ENCODE measurements at regions not wholly inside any gene's neighbourhood (a gene's known extent, or its start where the extent isn't known, plus 50 kb on each side); places are given as distances from the start of the nearest gene placed in this dataset.
"Not testable (repeated sequence)": the region's sequence is repeated elsewhere in the genome, so short reads cannot be mapped to it uniquely, and the experiment has no call there.

DNA sequence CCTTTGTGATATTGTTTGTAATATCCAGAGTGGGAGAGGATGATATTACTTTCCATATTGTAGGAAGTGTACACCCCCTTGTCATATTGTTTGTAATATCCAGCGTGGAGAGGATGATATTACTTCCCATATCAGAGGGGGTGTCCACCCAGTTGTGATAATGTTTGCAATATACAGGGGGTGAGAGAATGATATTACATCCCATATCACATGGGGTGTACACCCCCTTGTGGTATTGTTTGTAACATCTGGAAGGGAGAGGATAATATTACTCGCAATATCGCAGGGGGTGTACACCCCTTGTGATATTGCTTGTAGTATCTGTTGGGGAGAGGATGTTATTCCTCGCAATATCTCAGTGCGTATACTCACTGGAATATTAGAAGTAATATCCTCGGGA lies 61.5 kb downstream of the PRSS23 start:
- intact Hi-C loops (cut with micrococcal nuclease) = no loop called here

DNA sequence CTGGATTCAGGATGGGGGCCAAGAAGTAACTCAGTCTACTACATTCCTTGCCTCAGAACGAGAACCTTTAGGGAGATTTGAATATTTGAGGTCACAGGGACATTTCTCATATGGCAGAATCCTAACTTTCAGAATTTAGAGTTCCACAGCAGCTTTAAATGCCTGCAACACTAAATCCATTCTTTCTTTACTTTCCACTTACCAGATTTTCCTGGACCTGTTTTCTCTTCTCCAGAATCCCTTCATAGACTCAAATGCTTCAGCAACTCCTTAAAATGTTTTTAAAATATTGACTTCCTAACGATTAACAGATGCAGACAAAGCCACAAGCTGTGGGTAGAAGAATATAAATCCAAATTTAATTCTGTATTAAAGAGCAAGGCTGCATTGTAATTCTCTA lies 63.1 kb downstream of the PRSS23 start:
- intact Hi-C loops (cut with micrococcal nuclease) = no loop called here

DNA sequence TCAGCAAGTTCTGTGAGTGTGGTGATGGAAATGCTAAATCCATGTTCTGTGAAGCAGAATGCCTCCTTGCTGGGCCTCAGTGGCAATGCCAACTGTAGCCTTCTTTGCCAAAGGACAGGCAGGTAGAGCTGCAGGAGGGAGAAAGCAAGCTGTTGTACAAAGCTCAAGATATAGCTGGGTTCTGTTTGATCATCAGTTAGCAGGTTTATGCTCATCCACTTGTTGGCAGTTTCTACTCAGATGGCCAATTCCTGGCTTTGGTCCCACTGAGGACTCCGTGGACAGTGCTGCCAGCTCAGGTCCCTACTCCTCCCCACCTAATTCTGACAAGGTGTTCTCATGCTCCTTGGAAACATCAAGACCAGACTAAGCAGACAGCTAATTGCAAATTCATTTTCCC lies 65.1 kb downstream of the PRSS23 start:
- intact Hi-C loops (cut with micrococcal nuclease) = no loop called here

DNA sequence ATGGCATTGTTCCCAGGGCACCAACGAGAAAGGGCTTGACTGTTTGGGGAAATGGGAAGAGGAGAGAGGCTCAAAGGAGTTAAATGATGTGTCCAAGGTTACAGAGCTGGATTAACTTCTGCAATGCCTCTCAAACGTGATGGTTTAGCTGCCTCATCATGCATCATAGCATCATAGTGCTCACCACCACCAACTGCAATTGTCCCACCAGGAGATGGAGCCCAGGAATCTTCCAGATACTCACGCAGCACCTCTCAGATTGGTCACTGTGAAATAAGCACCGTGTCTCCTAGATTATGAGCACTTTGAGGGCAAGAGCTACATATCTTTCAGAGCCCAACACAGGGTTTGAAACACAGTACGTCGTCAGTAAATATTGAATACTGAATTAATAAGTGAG lies 69.2 kb downstream of the PRSS23 start:
- intact Hi-C loops (cut with micrococcal nuclease) = no loop called here

DNA sequence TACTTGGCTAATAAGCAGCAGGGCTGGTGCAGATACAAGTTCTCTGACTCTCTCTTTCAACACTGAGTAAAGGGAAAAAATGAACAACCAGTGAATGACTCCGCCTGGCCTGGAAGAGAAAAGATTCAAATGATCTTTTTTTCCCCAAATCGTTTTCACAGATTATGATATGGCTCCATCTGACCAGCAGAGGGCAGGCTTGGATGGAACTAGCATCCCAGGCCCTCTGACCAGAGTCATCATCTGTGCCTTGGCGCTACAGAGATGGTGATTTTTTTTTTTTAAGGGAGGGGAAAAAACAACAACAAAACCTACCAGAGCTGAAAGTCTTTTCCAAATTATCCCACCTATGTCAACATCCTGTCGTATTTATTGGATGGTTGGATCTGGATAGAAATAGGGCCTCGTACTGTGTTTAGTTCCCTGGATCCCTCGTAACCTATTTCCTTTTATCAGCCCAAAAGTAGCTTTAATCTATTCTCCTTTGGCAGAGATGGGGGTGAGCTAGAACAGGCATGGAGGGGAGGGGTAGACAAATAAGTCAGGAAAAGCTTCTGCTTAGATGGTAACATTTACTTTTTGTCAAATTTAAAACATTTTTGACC lies 69.7 kb downstream of the PRSS23 start:
- intact Hi-C loops (cut with micrococcal nuclease) = loop anchor here (1.0 to 5.0 kb wide), 2 partner anchors 49 to 422 kb away; no protein-coding TSS in a partner anchor

DNA sequence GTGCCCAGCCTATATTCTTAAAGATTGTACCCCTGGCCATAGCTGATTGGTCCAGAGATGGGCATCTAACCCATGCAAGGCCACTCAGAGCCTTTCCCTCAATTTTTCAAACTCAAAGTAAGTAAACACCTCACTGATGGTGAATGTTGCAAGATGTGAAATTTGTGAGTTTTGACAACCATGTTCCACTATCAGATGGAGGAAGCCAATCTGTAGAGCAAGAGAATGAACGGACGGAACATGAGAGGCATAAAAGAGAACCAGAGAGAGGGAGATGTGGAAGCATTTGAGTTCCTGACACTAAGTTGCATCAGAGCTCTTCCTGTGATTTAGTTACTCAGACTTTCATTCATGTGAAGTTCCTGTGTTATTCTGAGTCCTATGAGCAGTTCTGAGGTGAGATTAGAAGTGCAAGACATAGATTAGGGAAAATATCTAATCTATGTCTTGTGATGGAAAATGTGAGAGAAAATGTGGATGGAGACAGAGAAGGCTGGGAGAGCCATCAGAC lies 73.3 kb downstream of the PRSS23 start:
- intact Hi-C loops (cut with micrococcal nuclease) = loop anchor here (5.0 kb wide), 1 partner anchor 419 kb away; no protein-coding TSS in a partner anchor

DNA sequence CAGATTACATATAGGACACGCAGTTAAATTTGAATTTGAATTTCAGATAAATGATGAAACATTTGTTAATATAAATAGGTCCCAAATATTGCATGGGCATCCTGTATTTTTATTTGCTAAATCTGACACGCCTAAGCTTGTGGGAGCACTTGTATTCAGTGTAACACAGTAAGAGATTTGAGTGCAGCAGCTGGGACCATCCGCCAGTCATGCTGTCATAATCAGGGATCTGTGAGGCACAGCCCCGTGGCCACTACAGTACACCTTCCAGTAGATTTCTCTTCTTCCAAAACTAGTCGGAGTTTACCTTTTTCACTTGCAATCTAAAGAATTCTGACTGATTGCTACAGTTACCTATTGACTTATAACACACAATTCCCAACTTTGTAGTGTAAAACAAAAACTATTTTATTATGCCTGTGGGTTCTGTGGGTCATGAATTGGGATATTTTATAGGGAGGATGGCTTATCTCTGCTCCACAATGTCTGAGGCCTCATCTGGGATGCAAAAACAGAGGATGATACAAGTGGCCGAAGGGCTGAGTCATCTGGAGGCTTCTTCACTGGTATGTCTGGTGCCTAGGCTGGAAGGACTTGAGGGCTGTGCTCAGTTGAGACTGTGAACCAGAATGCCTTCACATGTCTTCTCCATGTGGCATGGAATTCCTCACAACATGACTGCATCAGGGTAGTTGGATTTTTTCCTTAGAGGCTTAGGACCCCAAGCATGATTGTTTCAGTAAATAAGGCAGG lies 74.1 kb downstream of the PRSS23 start:
- intact Hi-C loops (cut with micrococcal nuclease) = loop anchor here (5.0 kb wide), 1 partner anchor 418 kb away; no protein-coding TSS in a partner anchor

DNA sequence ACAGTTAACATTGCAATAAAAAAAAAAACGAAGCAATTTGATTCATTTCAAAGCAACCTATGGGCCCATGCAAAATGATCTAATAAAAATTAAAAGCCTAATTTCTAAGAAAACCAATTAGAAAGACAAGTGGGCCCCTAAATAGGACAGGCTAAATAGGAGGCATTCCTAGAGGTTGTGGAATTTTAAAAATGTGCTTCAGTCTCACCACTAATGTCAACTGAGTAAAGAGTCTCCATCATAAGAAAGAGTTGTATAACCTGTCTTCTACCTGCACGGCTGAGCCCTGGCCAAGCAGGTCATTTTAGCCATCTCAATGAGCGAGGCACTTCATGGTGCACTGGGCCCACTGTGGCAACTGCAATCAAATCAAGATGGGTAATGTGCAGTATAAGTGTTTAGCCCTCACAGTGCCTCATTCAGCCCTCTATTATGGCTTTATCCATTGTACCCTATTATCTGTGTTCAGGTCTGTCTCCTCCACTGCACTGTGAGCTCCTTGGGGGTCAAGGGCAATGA lies 76.4 kb downstream of the PRSS23 start:
- intact Hi-C loops (cut with micrococcal nuclease) = no loop called here

DNA sequence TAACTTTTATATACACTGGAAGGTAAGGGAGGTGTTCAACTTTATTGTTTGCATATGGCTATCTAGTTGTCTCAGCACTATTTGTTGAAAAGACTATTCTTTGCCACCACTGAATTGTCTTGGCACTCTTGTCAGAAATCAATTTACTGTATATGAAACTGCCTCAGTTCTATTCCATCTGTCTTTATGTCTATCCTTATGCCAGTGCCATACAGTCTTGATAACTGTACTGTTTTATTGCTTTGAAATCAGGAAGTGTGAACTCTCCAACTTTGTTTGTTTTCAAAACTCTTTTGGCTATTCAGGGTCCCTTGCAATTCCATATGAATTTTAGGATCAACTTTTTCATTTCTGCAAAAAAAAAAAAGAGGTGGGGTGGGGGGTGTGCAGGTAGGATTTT lies 77.2 kb downstream of the PRSS23 start:
- intact Hi-C loops (cut with micrococcal nuclease) = no loop called here

DNA sequence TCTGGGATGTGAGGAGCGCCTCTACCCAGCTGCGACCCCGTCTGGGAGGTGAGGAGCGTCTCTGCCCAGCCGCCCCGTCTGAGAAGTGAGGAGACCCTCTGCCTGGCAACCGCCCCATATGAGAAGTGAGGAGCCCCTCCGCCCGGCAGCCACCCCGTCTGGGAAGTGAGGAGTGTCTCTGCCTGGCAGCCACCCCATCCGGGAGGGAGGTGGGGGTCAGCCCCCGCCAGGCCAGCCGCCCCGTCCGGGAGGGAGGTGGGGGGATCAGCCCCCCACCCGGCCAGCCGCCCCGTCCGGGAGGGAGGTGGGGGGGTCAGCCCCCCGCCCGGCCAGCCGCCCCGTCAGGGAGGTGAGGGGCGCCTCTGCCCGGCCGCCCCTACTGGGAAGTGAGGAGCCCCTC lies 76.0 kb downstream of the FZD4 start:
- intact Hi-C loops (cut with micrococcal nuclease) = not testable (repeated sequence)

DNA sequence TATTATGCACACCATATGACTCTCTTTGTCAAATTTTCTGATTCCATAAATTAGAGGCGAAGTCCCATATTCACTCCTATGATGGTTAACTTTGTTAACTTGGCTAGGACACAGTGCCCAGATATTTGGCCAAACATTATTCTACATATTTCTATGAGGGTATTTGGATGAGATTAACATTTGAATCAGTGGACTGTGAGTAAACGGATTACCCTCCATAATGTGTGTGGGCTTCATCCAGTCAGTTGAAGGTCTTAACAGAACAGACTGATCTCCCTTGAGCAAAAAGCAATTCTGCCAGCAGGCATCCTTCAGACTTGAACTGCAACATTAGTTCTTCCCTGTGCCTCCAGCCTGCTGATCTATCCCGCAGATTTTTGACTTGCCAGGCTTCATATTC lies 69.9 kb downstream of the FZD4 start:
- intact Hi-C loops (cut with micrococcal nuclease) = no loop called here

DNA sequence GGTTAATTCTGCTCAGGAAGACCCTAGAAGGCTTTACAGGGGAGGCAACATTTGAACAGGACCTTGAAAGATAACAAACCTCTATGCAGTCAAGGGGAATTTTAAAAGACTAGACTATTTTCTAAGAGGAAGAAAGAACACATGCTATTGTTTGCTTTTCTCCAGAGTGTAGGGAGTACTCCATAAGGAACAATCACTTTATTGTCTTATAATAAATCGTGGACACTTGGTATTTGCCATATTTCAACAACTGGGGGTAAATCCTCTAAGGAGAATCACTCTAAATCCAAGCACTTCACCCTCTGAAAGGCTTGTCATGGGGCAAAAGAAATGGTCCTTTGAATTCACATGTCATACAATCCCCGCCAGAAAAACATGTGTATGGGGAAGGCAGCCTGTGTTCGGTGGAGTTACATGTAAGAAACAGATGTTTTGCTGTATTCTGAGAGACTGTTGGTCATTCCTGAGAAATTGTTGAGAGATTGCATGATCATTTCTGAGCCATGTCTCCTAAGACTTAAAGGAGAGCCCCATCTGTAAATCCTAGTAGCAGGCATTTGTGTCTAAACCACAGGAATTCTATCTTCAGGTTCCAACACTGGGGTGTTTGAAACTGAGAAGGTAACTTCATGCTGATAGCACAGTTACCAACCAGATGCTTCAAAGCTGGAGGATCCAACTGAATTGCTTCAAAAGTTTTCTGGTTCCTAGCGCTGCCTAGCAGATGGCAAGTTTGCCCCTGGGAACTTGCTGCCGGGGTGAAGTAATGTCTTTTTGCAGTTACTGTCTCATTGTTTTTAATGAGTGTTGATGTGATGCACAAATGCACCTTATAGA lies 66.8 kb downstream of the FZD4 start:
- intact Hi-C loops (cut with micrococcal nuclease) = no loop called here

DNA sequence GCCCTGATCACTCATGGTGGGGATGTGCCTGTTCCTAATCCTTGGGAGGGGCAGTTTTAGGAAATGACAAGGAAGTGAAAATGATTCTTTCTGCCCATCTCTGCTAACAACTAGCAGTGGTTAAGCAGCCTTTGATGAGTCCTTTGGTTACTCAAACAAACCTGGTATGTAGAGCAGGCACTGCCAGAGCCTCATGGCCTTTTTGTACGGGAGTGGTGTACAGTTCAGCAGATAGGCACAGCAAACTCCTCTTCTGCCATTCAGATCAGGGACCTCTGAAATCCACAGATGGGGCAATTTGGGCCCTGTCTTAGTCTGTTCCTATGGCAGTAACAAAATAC lies 66.2 kb downstream of the FZD4 start:
- intact Hi-C loops (cut with micrococcal nuclease) = no loop called here

DNA sequence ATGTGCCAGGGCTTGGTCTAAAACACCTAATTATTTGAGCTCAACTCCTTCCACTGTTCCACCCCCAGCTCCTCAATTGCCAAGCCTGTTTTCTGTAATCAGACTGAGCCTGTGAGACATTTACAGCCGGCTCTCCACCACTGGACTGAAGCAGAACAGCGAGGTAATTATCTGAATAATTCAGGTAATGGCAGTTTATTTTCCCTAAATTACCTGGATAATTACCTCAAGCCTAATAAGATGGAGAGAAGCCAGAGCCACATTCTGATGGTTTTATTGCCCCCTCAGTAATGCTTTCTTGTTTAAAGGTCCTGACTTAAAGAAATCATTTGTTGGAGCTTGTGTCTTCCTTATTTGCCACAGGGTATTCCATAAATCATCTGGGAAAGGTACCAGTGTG lies 64.2 kb downstream of the FZD4 start:
- intact Hi-C loops (cut with micrococcal nuclease) = no loop called here

DNA sequence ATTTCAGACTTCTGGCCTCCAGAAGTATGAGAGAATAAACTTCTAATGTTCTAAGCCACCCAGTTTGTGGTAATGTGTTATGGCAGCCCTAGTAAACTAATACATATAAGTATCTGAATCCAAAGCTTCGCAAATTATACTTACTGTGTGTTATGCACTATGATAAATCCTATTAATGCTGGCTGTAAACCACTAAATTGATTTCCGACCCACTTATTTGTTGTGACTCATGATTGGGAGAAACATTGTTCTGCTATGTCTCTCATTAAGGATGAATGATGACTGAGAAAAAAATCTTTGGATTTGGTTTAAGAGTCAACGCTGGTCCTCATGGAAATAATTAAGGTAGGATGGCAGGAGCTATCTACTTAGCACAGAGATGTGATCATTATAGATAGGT lies 62.0 kb downstream of the FZD4 start:
- intact Hi-C loops (cut with micrococcal nuclease) = no loop called here

All from T-helper 2 cell treated with Interferon-gamma antibody and Interleukin-4, amounts not matched to agents 100 ng/mL and 5 ng/mL, for 36 hours (primary cell).